Gastrocnemius medialis (tissue), 4 donors: ENCODE measurements at regions not wholly inside any gene's neighbourhood (a gene's known extent, or its start where the extent isn't known, plus 50 kb on each side); places are given as distances from the start of the nearest gene placed in this dataset.

Source experiments
- ATAC-seq, 2 donors: fragments of 150-250 bp; one replicate each; pipeline ENCODE4 v1.9.1; 2016
- DNase-seq, 2 donors: peaks; one replicate each; pipeline ENCODE4 v3.0.0-alpha.2; 2019
- H3K27ac ChIP-seq, 4 donors: fragments of 200-600 bp; sonication (generic); 1 replicate in 1 of 4; 2 replicates in 3 of 4; pipeline ENCODE4 v1.5.1; 2016 to 2018; ENCODE audit warnings: mild to moderate bottlenecking in 2 of 4, moderate library complexity in 1 of 4
- H3K27me3 ChIP-seq, 3 donors: fragments of 200-600 bp; sonication (generic) in 2 of 3; 1 replicate in 1 of 3; 2 replicates in 2 of 3; pipeline versions ENCODE4 v1.5.1 to v1.6.0; 2016 to 2019; ENCODE audit warnings: mild to moderate bottlenecking in 1 of 3, moderate library complexity in 1 of 3
- H3K36me3 ChIP-seq, 2 donors: fragments of 200-600 bp; sonication (generic) in 1 of 2; one replicate each; pipeline ENCODE4 v1.5.1; 2017 to 2018
- H3K4me1 ChIP-seq, 2 donors: fragments of 200-600 bp; sonication (generic) in 1 of 2; one replicate each; pipeline ENCODE4 v1.5.1; 2016 to 2017; ENCODE audit warnings: mild to moderate bottlenecking in 2 of 2
- H3K4me3 ChIP-seq, 4 donors: fragments of 200-600 bp; sonication (generic) in 3 of 4; 1 replicate in 1 of 4; 2 replicates in 3 of 4; pipeline ENCODE4 v1.5.1; 2016 to 2019; ENCODE audit warnings: mild to moderate bottlenecking in 2 of 4
- H3K9me3 ChIP-seq, 3 donors: fragments of 200-600 bp; sonication (generic) in 2 of 3; 1 replicate in 1 of 3; 2 replicates in 2 of 3; pipeline ENCODE4 v1.5.1; 2016 to 2019
- CTCF ChIP-seq, 5 experiments: fragments of 450-650 bp in 3 of 5; fragments of 200-600 bp in 2 of 5; sonication (generic) in 2 of 5; IDR thresholded peaks in 4 of 5; conservative IDR thresholded peaks in 1 of 5; 1 replicate in 4 of 5; 2 replicates in 1 of 5; pipeline ENCODE4 v1.5.1; 2016 to 2019; ENCODE audit warnings: antibody characterized with exemption in 5 of 5, mild to moderate bottlenecking in 3 of 5, moderate library complexity in 3 of 5
- POLR2A ChIP-seq, 2 donors: fragments of 450-650 bp; IDR thresholded peaks; one replicate each; pipeline ENCODE4 v1.6.1; 2017; ENCODE audit warnings: antibody characterized with exemption in 2 of 2, mild to moderate bottlenecking in 2 of 2, moderate library complexity in 2 of 2
- in situ Hi-C, 4 donors: fragments of 200-750 bp; cut with MboI; loops; one replicate each; pipeline versions ENCODE4 v1.15.0 to v1.8.0; 2017; ENCODE audit warnings: low sequenced_read_pairs in 4 of 4
- intact Hi-C: fragments of 100-400 bp; cut with DNase I; formaldehyde crosslinking; loops from one replicate; pipeline ENCODE4 v1.15.1; 2023; ENCODE audit warnings: low total_unique reads

- peaks cover 0 to 6% (median 0%) of the 10 kb centered on the region in 3 donors for H3K27me3 ChIP-seq
- intact Hi-C loops (no loop called here), in situ Hi-C loops (no loop called here)
- TF ChIP-seq POLR2A (IDR thresholded peaks at IDR 0.05) (no peak), CTCF (IDR thresholded peaks at IDR 0.05 in 4 of 5, conservative IDR thresholded peaks at IDR 0.05 in 1 of 5) (no peak)
- ATAC-seq (no peak), DNase-seq (no peak)
- H3K27ac ChIP-seq: no peak overlapping the region
- H3K4me1 ChIP-seq: no peaks in the 10 kb centered on the region
- no peaks in the 10 kb centered on the region for H3K9me3 ChIP-seq
- no peak overlapping the region for H3K4me3 ChIP-seq
- no peaks in the 10 kb centered on the region for H3K36me3 ChIP-seq
These were observed 168.8 kb upstream of the SMAD3 start for GRCh38 chr15:66896611-66897010.

GRCh38 chr15:66897416-66897815 lies 168.0 kb upstream of the SMAD3 start:
- no peak overlapping the region for H3K27ac ChIP-seq
- intact Hi-C loops: no loop called here
- TF ChIP-seq CTCF (IDR thresholded peaks at IDR 0.05 in 4 of 5, conservative IDR thresholded peaks at IDR 0.05 in 1 of 5): no peak
- no peak for TF ChIP-seq POLR2A (IDR thresholded peaks at IDR 0.05)
- DNase-seq (no peak), ATAC-seq (no peak)
- H3K4me3 ChIP-seq: no peak overlapping the region
- H3K4me1 ChIP-seq: no peaks in the 10 kb centered on the region
- H3K36me3 ChIP-seq: no peaks in the 10 kb centered on the region
- peaks cover 0 to 6% (median 0%) of the 10 kb centered on the region in 3 donors for H3K27me3 ChIP-seq
- H3K9me3 ChIP-seq: no peaks in the 10 kb centered on the region
- in situ Hi-C loops: no loop called here

GRCh38 chr15:66897971-66898370 lies 167.4 kb upstream of the SMAD3 start:
- TF ChIP-seq CTCF (IDR thresholded peaks at IDR 0.05 in 4 of 5, conservative IDR thresholded peaks at IDR 0.05 in 1 of 5): no peak
- TF ChIP-seq POLR2A (IDR thresholded peaks at IDR 0.05): no peak
- intact Hi-C loops: no loop called here
- Histone ChIP-seq H3K27me3 (peaks cover 0 to 6% (median 0%) of the 10 kb centered on the region in 3 donors), H3K27ac (no peak overlapping the region), H3K4me3 (no peak overlapping the region), H3K4me1 (no peaks in the 10 kb centered on the region), H3K9me3 (no peaks in the 10 kb centered on the region), H3K36me3 (no peaks in the 10 kb centered on the region)
- in situ Hi-C loops: no loop called here
- ATAC-seq (no peak), DNase-seq (no peak)

- ATAC-seq (no peak), DNase-seq (no peak)
- in situ Hi-C loops: no loop called here
- H3K9me3 ChIP-seq: no peaks in the 10 kb centered on the region
- TF ChIP-seq POLR2A (IDR thresholded peaks at IDR 0.05): no peak
- no peak for TF ChIP-seq CTCF (IDR thresholded peaks at IDR 0.05 in 4 of 5, conservative IDR thresholded peaks at IDR 0.05 in 1 of 5)
- peaks cover 0 to under 1% (median 0%) of the 10 kb centered on the region in 3 donors for H3K27me3 ChIP-seq
- intact Hi-C loops: no loop called here
- no peaks in the 10 kb centered on the region for H3K36me3 ChIP-seq
- no peak overlapping the region for H3K27ac ChIP-seq
- no peak overlapping the region for H3K4me3 ChIP-seq
- H3K4me1 ChIP-seq: no peaks in the 10 kb centered on the region
These were observed 166.6 kb upstream of the SMAD3 start for GRCh38 chr15:66898656-66899386.
